Mucosa of gallbladder (tissue), 1 donor: ENCODE measurements at regions not wholly inside any gene's neighbourhood (a gene's known extent, or its start where the extent isn't known, plus 50 kb on each side); places are given as distances from the start of the nearest gene placed in this dataset.
"Not testable (repeated sequence)": the region's sequence is repeated elsewhere in the genome, so short reads cannot be mapped to it uniquely, and the experiment has no call there.

Experiments used
- DNase-seq: peaks from one replicate; pipeline ENCODE4 v3.0.0-alpha.2; 2020; ENCODE audit warnings: low spot score
- donor health status: DM: no; HTN: no; CAD: no.

- no peak for DNase-seq
Observed at GRCh38 chr20:58040447-58041290, 187.8 kb downstream of the ANKRD60 start.

GRCh38 chr20:58039274-58040092 lies 189.0 kb downstream of the ANKRD60 start:
- no peak for DNase-seq

- no peak for DNase-seq
Observed at GRCh38 chr20:58038123-58038654, 190.3 kb downstream of the ANKRD60 start.

- DNase-seq, result no peak
Observed at GRCh38 chr20:58037631-58038030, 190.8 kb downstream of the ANKRD60 start.

- no peak for DNase-seq
Observed at GRCh38 chr20:58033026-58033536, 195.4 kb downstream of the ANKRD60 start.

GRCh38 chr20:58032599-58032998 lies 195.9 kb downstream of the ANKRD60 start:
- DNase-seq, result no peak

GRCh38 chr20:58031350-58031749 lies 197.1 kb downstream of the ANKRD60 start:
- not testable (repeated sequence) for DNase-seq

GRCh38 chr20:58028123-58028522 lies 200.3 kb downstream of the ANKRD60 start:
- no peak for DNase-seq

- DNase-seq, result no peak
Observed at GRCh38 chr20:58026361-58026760, 202.1 kb downstream of the ANKRD60 start.

GRCh38 chr20:58025233-58025632 lies 203.2 kb downstream of the ANKRD60 start:
- DNase-seq, result no peak

GRCh38 chr20:58024241-58024721 lies 204.2 kb downstream of the ANKRD60 start:
- DNase-seq, result no peak

- no peak for DNase-seq
Observed at GRCh38 chr20:58023781-58024180, 204.7 kb downstream of the ANKRD60 start.

GRCh38 chr20:58023346-58023745 lies 205.1 kb downstream of the ANKRD60 start:
- DNase-seq, result no peak

GRCh38 chr20:58022711-58023110 lies 205.7 kb downstream of the ANKRD60 start:
- no peak for DNase-seq

- DNase-seq, result no peak
Observed at GRCh38 chr20:58021481-58021880, 207.0 kb downstream of the ANKRD60 start.

- DNase-seq, result no peak
Observed at GRCh38 chr20:58020656-58021454, 207.6 kb downstream of the ANKRD60 start.

GRCh38 chr20:58019850-58020625 lies 208.4 kb downstream of the ANKRD60 start:
- peak; percentile 65 for DNase-seq

GRCh38 chr20:58019027-58019849 lies 209.2 kb downstream of the ANKRD60 start:
- DNase-seq, result no peak

- DNase-seq, result no peak
Observed at GRCh38 chr20:58018590-58018989, 209.9 kb downstream of the ANKRD60 start.
